ENCODE measurements at regions not wholly inside any gene's neighbourhood (a gene's known extent, or its start where the extent isn't known, plus 50 kb on each side); places are given as distances from the start of the nearest gene placed in this dataset.
A peak's percentile ranks its signal among the peaks of the same experiment; 100 is the strongest.

DNA sequence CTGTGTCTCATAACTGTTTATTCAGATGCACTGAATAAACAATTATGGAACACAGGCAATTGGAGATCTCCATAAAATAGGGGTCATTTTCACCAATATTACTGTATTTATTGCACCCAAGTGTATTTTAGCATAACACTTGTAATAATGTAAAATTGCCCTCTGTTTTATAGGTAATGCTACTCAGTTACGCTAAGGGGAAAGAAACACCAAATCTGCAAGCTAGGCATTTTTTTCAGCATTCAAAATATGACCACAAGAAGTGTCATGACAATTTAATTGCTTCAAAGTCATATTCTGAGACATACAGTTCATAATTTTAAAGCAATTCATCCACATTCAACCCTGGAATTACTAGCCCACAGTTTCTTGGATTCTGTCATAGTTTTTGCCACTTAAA, 643.2 kb upstream of the NOX3 start:
- DNase-seq (ENCODE audit: low read depth) (no peak), FAIRE-seq (no peak)
- Histone ChIP-seq H3K4me3 (ENCODE audit: low read depth, low read length) (no peak overlapping the region), H3K36me3 (ENCODE audit: control insufficient read depth, insufficient read depth, low read length) (no peaks in the 10 kb centered on the region), H3K27me3 (ENCODE audit: control insufficient read depth, insufficient read depth, low read length) (no peaks in the 10 kb centered on the region)
- TF ChIP-seq CTCF (IDR thresholded peaks at IDR 0.05; ENCODE audit: insufficient read depth, low read length, severe bottlenecking) = no peak

DNA sequence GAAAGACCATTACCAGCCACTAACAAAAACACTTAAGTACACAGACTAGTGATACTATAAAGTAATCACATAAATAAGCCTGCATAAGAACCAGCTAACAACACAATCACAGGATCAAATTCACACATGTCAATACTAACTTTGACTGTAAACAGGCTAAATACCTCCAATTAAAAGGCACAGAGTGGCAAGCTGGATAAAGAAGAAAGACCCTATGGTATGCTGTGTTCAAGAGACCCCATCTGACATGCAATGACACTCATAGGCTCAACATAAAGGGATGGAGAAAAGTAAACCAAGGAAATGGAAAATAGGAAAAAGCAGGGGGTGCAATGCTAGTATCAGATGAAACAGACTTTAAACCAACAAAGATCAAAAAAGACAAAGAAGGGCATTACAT, 631.8 kb upstream of the NOX3 start:
- no peak for TF ChIP-seq CTCF (IDR thresholded peaks at IDR 0.05; ENCODE audit: insufficient read depth, low read length, severe bottlenecking)
- DNase-seq (ENCODE audit: low read depth) = no peak

DNA sequence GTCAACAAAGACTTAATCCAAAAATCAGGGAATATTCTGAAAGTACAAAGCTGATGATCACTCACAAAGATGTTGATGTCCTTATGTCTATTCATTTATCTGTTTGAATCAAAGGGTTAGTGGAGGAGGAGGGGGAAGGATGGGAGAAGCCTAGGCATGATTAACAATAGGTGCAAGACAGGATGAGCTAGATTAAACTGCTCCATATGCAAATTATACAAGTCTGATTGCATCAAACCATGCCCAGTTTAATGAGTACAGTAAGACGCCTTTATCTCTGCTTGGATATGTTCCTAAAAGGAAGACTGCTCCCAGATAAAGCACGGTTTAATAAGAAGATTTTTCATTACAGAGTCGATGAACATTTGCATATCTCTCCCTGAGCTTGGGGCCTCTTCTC, 626.4 kb upstream of the NOX3 start:
- FAIRE-seq = no peak
- H3K36me3 ChIP-seq (ENCODE audit: control insufficient read depth, insufficient read depth, low read length) = no peaks in the 10 kb centered on the region
- no peak for DNase-seq (ENCODE audit: low read depth)
- no peak overlapping the region for H3K4me3 ChIP-seq (ENCODE audit: low read depth, low read length)
- TF ChIP-seq CTCF (IDR thresholded peaks at IDR 0.05; ENCODE audit: insufficient read depth, low read length, severe bottlenecking) = no peak
- H3K27me3 ChIP-seq (ENCODE audit: control insufficient read depth, insufficient read depth, low read length) = no peaks in the 10 kb centered on the region

More for the DNA sequence above, 631.8 kb upstream of the NOX3 start:
- no peaks in the 10 kb centered on the region for H3K27me3 ChIP-seq (ENCODE audit: control insufficient read depth, insufficient read depth, low read length)
- H3K4me3 ChIP-seq (ENCODE audit: low read depth, low read length) = no peak overlapping the region
- no peak for FAIRE-seq
- no peaks in the 10 kb centered on the region for H3K36me3 ChIP-seq (ENCODE audit: control insufficient read depth, insufficient read depth, low read length)

DNA sequence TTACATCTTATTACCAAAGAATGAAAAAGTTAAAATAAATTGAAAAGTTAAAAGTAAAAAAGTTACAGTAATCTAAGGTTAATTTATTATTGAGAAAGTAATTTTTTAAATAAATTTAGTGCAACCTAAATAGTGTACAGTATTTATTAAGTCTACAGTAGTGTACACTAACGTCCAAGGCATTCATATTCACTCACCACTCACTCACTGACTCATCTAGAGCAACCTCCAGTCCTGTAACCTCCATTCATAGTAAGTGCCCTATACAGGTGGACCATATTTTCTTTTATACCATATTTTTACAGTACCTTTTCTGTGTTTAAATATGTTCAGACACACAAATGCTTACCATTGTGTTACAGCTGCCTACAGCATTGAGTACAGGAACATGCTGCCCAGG, 624.7 kb upstream of the NOX3 start:
- Histone ChIP-seq H3K4me3 (ENCODE audit: low read depth, low read length) (no peak overlapping the region), H3K36me3 (ENCODE audit: control insufficient read depth, insufficient read depth, low read length) (no peaks in the 10 kb centered on the region), H3K27me3 (ENCODE audit: control insufficient read depth, insufficient read depth, low read length) (no peaks in the 10 kb centered on the region)
- no peak for TF ChIP-seq CTCF (IDR thresholded peaks at IDR 0.05; ENCODE audit: insufficient read depth, low read length, severe bottlenecking)
- DNase-seq (ENCODE audit: low read depth) (peak; percentile 12), FAIRE-seq (no peak)

DNA sequence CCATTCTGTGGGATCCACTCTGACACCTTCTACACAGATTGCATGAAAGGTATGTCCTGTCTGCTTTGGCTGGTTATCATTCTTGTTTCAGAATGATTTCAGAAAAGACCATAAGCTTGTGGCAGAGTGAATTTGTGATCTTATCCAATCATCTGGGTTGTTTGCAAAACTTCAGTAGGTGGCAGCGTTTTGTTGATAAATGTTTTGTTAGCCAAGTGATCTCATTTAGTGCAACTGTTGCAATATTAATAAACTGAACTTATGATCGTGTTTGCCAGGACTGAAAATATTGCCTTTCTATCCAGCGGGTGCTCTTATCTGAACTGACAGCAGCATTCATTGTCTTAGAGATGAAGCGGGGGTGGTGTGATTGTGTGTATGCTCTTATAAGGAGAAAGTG, 613.2 kb upstream of the NOX3 start:
- FAIRE-seq = peak; percentile 28
- Histone ChIP-seq H3K4me3 (ENCODE audit: low read depth, low read length) (no peak overlapping the region), H3K27me3 (ENCODE audit: control insufficient read depth, insufficient read depth, low read length) (no peaks in the 10 kb centered on the region), H3K36me3 (ENCODE audit: control insufficient read depth, insufficient read depth, low read length) (no peaks in the 10 kb centered on the region)
- peak; percentile 1 for DNase-seq (ENCODE audit: low read depth)
- no peak for TF ChIP-seq CTCF (IDR thresholded peaks at IDR 0.05; ENCODE audit: insufficient read depth, low read length, severe bottlenecking)

DNA sequence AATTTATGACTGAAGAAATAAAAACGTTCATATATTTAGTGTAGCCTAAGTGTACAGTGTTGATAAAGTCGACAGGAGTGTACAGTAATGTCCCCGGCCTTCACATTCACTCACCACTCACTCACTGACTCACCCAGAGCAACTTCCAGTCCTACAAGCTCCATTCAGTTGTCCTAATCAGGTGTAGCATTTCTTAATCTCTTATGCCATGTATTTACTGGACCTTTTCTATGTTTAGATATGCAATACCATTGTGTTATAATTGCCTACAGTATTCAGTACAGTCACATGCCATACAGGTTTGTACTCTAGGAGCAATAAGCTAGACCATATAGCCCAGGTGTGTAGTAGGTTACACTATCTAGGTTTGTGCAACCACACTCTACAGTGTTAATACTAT, 610.2 kb upstream of the NOX3 start:
- TF ChIP-seq CTCF (IDR thresholded peaks at IDR 0.05; ENCODE audit: insufficient read depth, low read length, severe bottlenecking) = no peak
- FAIRE-seq (no peak), DNase-seq (ENCODE audit: low read depth) (peak; percentile 9)
- Histone ChIP-seq H3K27me3 (ENCODE audit: control insufficient read depth, insufficient read depth, low read length) (no peaks in the 10 kb centered on the region), H3K4me3 (ENCODE audit: low read depth, low read length) (no peak overlapping the region), H3K36me3 (ENCODE audit: control insufficient read depth, insufficient read depth, low read length) (no peaks in the 10 kb centered on the region)
